Neural crest cell (in vitro differentiated cells): ENCODE measurements at regions not wholly inside any gene's neighbourhood (a gene's known extent, or its start where the extent isn't known, plus 50 kb on each side); places are given as distances from the start of the nearest gene placed in this dataset.

Experiments used
- DNase-seq: peaks from one replicate; pipeline ENCODE4 v3.0.0; 2021; ENCODE audit warnings: low read depth, mixed read lengths, low spot score
- H3K27ac Mint-ChIP-seq: one replicate; pipeline ENCODE4 v1.8.0; 2021; ENCODE audit warnings: mild to moderate bottlenecking, mixed read lengths; ENCODE audit not compliant: unreplicated experiment
- H3K27me3 Mint-ChIP-seq: 2 replicates; pipeline ENCODE4 v1.8.0; 2021; ENCODE audit warnings: low read depth, mild to moderate bottlenecking, mixed read lengths
- H3K36me3 Mint-ChIP-seq: 2 replicates; pipeline ENCODE4 v1.8.0; 2021; ENCODE audit warnings: low read depth, mild to moderate bottlenecking, mixed read lengths
- H3K4me1 Mint-ChIP-seq: 2 replicates; pipeline ENCODE4 v1.8.0; 2021; ENCODE audit warnings: mixed read lengths
- H3K4me3 Mint-ChIP-seq: one replicate; pipeline ENCODE4 v1.8.0; 2021; ENCODE audit warnings: mild to moderate bottlenecking, mixed read lengths
- H3K9me3 Mint-ChIP-seq: 2 replicates; pipeline ENCODE4 v1.8.0; 2021; ENCODE audit warnings: mixed read lengths
- TF ChIP-seq, protein P1 (sequence below): fragments of 200-600 bp; sonication (generic); conservative IDR thresholded peaks from 2 replicates; pipeline ENCODE4 v1.5.0; 2021; ENCODE audit warnings: antibody characterized with exemption, mild to moderate bottlenecking

DNA sequence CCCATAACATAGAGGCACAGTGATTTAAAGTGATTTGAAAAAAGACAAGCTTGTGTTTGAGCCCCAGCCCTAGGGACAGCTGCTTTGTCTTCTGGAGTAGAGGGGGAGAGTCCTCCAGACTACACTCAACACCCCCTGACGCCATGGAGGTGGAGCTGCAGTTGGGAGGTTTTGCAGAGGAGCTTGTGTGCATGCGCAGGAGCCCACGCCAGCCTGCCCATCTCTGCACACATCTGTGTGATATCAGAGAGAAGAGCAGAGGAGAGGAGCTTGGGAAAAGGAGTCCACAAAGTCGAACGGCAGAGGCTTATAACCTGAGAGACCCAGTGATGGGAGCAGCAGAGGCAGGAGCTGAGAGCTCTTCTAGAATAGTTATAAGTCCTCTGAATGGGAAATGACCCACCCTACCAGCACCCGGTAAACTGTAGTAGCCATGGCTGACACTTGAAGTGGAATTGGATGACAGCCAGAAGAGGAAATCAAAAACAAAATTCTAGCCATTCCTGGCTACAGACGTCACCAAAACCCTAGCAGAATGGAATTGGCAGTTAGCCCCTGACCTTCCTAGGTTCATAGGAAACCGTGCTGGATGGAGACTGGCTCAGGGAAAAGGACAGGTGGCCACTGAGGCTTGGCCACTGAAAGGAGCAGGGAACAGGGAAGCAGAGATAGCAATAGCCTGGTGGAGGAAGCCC lies 185.1 kb upstream of the VASH1 start:
- no peak overlapping the region for H3K4me3 Mint-ChIP-seq
- no peak for DNase-seq
- H3K27ac Mint-ChIP-seq: no peak overlapping the region
- TF ChIP-seq, protein P1, sequence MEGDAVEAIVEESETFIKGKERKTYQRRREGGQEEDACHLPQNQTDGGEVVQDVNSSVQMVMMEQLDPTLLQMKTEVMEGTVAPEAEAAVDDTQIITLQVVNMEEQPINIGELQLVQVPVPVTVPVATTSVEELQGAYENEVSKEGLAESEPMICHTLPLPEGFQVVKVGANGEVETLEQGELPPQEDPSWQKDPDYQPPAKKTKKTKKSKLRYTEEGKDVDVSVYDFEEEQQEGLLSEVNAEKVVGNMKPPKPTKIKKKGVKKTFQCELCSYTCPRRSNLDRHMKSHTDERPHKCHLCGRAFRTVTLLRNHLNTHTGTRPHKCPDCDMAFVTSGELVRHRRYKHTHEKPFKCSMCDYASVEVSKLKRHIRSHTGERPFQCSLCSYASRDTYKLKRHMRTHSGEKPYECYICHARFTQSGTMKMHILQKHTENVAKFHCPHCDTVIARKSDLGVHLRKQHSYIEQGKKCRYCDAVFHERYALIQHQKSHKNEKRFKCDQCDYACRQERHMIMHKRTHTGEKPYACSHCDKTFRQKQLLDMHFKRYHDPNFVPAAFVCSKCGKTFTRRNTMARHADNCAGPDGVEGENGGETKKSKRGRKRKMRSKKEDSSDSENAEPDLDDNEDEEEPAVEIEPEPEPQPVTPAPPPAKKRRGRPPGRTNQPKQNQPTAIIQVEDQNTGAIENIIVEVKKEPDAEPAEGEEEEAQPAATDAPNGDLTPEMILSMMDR: no peak
- H3K4me1 Mint-ChIP-seq: no peaks in the 10 kb centered on the region
- H3K9me3 Mint-ChIP-seq: no peaks in the 10 kb centered on the region
- H3K36me3 Mint-ChIP-seq: no peaks in the 10 kb centered on the region
- H3K27me3 Mint-ChIP-seq: no peaks in the 10 kb centered on the region

DNA sequence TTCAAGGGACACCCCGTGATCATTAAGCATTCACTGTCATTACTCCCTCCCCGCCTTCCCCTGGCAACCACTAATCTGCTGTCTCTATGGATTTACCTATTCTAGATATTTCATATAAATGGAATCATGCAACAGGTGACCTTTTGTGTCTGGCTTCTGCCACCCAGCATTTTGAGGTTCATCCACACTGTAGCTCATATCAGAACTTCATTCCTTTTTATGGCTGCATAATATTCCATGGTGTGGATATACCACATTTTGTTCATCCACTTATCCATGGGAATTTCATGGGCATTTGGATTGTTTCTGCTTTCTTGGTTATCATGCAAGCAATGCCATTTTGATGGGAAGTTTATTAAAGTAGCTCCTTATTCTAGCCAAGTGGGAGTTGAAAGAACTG lies 184.2 kb upstream of the VASH1 start:
- H3K27me3 Mint-ChIP-seq: no peaks in the 10 kb centered on the region
- H3K27ac Mint-ChIP-seq: no peak overlapping the region
- H3K36me3 Mint-ChIP-seq: no peaks in the 10 kb centered on the region
- H3K4me3 Mint-ChIP-seq: no peak overlapping the region
- H3K9me3 Mint-ChIP-seq: no peaks in the 10 kb centered on the region
- no peak for DNase-seq
- TF ChIP-seq, protein P1: no peak
- H3K4me1 Mint-ChIP-seq: no peaks in the 10 kb centered on the region

DNA sequence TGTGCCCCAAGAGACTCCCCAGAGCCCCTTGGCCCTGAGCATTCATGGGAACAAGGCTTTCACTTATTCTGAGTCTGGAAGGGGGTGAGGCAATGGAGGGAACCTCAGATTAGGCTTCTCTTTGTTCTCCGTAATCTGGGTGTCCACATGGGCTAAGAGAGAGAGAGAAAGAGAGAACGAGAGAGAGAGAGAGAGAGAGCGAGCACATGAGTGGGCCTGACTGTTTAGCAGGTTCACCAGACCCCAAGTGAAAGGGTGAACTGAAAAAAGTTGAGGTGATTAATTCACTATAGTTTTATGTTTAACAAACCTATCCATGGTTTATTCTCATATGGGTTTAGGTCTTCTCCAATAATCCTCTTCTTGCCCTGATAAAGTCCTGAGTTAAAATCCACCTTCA lies 183.4 kb upstream of the VASH1 start:
- Mint-ChIP-seq H3K27me3 (no peaks in the 10 kb centered on the region), H3K4me1 (no peaks in the 10 kb centered on the region), H3K9me3 (no peaks in the 10 kb centered on the region), H3K27ac (no peak overlapping the region), H3K4me3 (no peak overlapping the region), H3K36me3 (no peaks in the 10 kb centered on the region)
- DNase-seq: no peak
- TF ChIP-seq, protein P1: no peak

DNA sequence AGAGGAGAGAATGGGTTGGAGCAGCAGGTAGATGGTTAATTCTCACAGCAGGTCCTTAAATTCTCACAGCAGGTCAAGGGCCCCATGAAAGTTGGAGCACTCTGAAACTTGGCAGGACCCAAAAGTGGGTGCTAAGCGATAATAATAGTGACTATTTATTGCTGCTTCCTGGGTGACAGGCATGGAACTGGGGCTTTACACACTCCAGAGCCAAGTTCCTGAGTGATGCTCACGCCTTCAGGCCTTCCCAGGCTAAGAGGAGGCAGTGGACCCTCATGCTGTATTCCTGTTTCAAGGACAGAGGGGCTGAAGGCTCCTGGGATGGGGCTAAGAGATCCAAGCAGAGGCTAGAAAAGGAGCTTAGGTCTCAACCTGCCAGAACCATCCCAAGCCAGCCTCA lies 180.9 kb upstream of the VASH1 start:
- Mint-ChIP-seq H3K4me3 (no peak overlapping the region), H3K4me1 (no peaks in the 10 kb centered on the region), H3K36me3 (no peaks in the 10 kb centered on the region), H3K27ac (no peak overlapping the region), H3K27me3 (no peaks in the 10 kb centered on the region), H3K9me3 (no peaks in the 10 kb centered on the region)
- no peak for DNase-seq
- TF ChIP-seq, protein P1: no peak

DNA sequence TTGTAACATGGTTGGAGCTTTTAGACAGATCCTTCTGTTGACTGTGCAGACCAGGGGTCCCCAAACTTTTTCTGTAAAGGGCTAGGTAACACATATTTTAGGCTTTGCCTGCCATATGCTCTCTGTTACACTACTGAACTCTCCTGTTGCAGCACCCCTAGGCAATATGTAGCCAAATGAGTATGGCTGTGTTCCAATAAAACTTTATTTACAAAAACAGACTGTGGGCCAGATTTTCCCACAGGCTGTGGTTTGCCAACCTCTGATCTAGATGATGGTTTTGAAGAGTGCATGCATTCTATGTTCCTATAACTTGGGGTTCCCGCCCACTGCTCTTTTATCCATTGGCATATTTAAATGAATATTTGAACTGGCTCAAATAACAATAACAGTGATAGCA lies 180.3 kb upstream of the VASH1 start:
- Mint-ChIP-seq H3K9me3 (no peaks in the 10 kb centered on the region), H3K27ac (no peak overlapping the region), H3K4me1 (no peaks in the 10 kb centered on the region), H3K36me3 (no peaks in the 10 kb centered on the region), H3K4me3 (no peak overlapping the region), H3K27me3 (no peaks in the 10 kb centered on the region)
- no peak for DNase-seq
- TF ChIP-seq, protein P1: no peak
